Heart left ventricle (tissue), 16 donors: ENCODE measurements at regions not wholly inside any gene's neighbourhood (a gene's known extent, or its start where the extent isn't known, plus 50 kb on each side); places are given as distances from the start of the nearest gene placed in this dataset.

Experiments
- ATAC-seq, 4 donors: fragments of 200-7000 bp; cut with Tn5 transposase; one replicate each; pipeline ENCODE4 v1.9.1; 2020 to 2022; ENCODE audit warnings: moderate library complexity in 4 of 4, mild to moderate bottlenecking in 3 of 4, moderate number of reproducible peaks in 1 of 4
- DNase-seq, 5 donors: peaks; one replicate each; pipeline ENCODE4 v3.0.0-alpha.2; 2020
- H3K27ac ChIP-seq, 12 donors: fragments of 200-600 bp; sonication (generic) in 4 of 12; one replicate each; pipeline versions ENCODE4 v1.5.0 to v1.8.0; 2016 to 2022; ENCODE audit warnings: mild to moderate bottlenecking in 2 of 12
- H3K27me3 ChIP-seq, 9 donors: fragments of 200-600 bp; sonication (generic) in 2 of 9; one replicate each; pipeline versions ENCODE4 v1.5.1 to v1.8.0; 2016 to 2022; ENCODE audit warnings: mild to moderate bottlenecking in 3 of 9
- H3K36me3 ChIP-seq, 9 donors: fragments of 200-600 bp; sonication (generic) in 2 of 9; one replicate each; pipeline versions ENCODE4 v1.5.0 to v1.8.0; 2018 to 2022; ENCODE audit warnings: mild to moderate bottlenecking in 2 of 9
- H3K4me1 ChIP-seq, 12 donors: fragments of 200-600 bp; sonication (generic) in 4 of 12; one replicate each; pipeline versions ENCODE4 v1.5.0 to v1.8.0; 2016 to 2022; ENCODE audit warnings: mild to moderate bottlenecking in 3 of 12
- H3K4me3 ChIP-seq, 12 donors: fragments of 200-600 bp; sonication (generic) in 4 of 12; one replicate each; pipeline versions ENCODE4 v1.5.0 to v1.8.0; 2017 to 2022; ENCODE audit warnings: mild to moderate bottlenecking in 9 of 12, moderate library complexity in 4 of 12
- H3K9me3 ChIP-seq, 12 donors: fragments of 200-600 bp; sonication (generic) in 4 of 12; one replicate each; pipeline versions ENCODE4 v1.5.0 to v1.8.0; 2016 to 2022; ENCODE audit warnings: mild to moderate bottlenecking in 1 of 12
- POLR2A ChIP-seq, 2 donors: fragments of 450-650 bp; IDR thresholded peaks; one replicate each; pipeline ENCODE4 v1.6.1; 2017; ENCODE audit warnings: antibody characterized with exemption in 2 of 2, mild to moderate bottlenecking in 2 of 2, moderate library complexity in 2 of 2
- WGBS, 4 donors: extraction: QIAGEN DNeasy Blood & Tissue Kit in 2 of 4; methylation state at CpG; one replicate each; pipeline versions ENCODE4 v1.1.5 to v1.1.7; 2013 to 2018; 5-methylcytosine and 5-hydroxymethylcytosine counted together
- intact Hi-C, 10 donors: fragments of 100-400 bp; cut with DNase I; formaldehyde crosslinking; loops; one replicate each; pipeline versions ENCODE4 v1.11.1 to v1.14.2; 2022
- TF ChIP-seq, protein P1 (sequence below), 12 donors: fragments of 200-600 bp; sonication (generic) in 4 of 12; IDR thresholded peaks; one replicate each; pipeline versions ENCODE4 v1.5.0 to v1.8.0; 2018 to 2022; ENCODE audit warnings: antibody characterized with exemption in 12 of 12, mild to moderate bottlenecking in 5 of 12
- donor health status: ischemic (EF 13 %, LVEDD 7.1; RV severe dilation, severe dysfunction).
- donor health status: healthy with polysubstance abuse.
- donor health status: DM: no; HTN: yes; CAD: no.
- donor health status: DM: no; HTN: no; CAD: no.
- donor health status: ischemic (EF 25% LVEDD 6.9; RV normal size, moderate dysfunction).
- donor health status: ischemic (EF 25% LVEDD 5.7; RV mildly dilated, moderate dysfunction).
- donor health status: healthy.
- donor health status: DM: yes; HTN: yes; CAD: no.
- donor health status: ischemic (EF 35%, LVEDD 5.7; RV mildly dilated, moderate dysfunction).
- donor health status: nonischemic (EF 11% LVEDD 7.7; RV severe dilation, severe dysfunction).
- donor health status: DM: yes; HTN: yes; CAD: no.
- donor health status: PGD.
- donor health status: ischemic (EF 29% LVEDD 5.4; RV normal size, mild dysfunction).
- donor health status: nonischemic (EF 23%, LVEDD 6.1; RV moderate dilation, normal function).

DNA sequence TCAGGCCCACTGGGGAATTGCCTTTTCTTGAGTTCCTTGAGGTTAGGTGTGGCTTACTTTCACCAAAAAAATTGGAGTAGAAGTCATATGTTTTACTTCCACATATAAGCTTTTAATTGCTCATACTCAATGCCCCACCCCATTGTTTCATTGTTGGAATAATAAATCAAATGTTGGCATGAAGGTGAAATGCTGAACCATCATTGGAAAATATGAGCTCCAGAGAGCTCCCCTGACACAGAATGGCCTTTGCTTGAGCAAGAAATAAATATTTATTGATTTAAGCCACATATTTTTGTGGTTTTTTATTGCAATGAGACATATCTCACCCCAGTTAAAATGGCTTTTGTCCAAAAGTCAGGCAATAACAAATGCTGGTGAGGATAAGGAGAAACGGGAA is 167.3 kb upstream of the SRD5A2 start:
- Histone ChIP-seq H3K27ac (no peak overlapping the region), H3K4me3 (no peak overlapping the region), H3K4me1 (no peaks in the 10 kb centered on the region), H3K36me3 (no peaks in the 10 kb centered on the region), H3K27me3 (no peaks in the 10 kb centered on the region), H3K9me3 (peaks cover 0 to 23% (median 3%) of the 10 kb centered on the region in 12 donors)
- no peak for TF ChIP-seq POLR2A (IDR thresholded peaks at IDR 0.05)
- TF ChIP-seq, protein P1, sequence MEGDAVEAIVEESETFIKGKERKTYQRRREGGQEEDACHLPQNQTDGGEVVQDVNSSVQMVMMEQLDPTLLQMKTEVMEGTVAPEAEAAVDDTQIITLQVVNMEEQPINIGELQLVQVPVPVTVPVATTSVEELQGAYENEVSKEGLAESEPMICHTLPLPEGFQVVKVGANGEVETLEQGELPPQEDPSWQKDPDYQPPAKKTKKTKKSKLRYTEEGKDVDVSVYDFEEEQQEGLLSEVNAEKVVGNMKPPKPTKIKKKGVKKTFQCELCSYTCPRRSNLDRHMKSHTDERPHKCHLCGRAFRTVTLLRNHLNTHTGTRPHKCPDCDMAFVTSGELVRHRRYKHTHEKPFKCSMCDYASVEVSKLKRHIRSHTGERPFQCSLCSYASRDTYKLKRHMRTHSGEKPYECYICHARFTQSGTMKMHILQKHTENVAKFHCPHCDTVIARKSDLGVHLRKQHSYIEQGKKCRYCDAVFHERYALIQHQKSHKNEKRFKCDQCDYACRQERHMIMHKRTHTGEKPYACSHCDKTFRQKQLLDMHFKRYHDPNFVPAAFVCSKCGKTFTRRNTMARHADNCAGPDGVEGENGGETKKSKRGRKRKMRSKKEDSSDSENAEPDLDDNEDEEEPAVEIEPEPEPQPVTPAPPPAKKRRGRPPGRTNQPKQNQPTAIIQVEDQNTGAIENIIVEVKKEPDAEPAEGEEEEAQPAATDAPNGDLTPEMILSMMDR (IDR thresholded peaks at IDR 0.05), result no peak
- no peak for ATAC-seq
- WGBS, 4 donors, result 83 to 95% (median 90%) methylated on average over 1 of the region's 1 CpG
- intact Hi-C loops, result no loop called here
- DNase-seq, result no peak

DNA sequence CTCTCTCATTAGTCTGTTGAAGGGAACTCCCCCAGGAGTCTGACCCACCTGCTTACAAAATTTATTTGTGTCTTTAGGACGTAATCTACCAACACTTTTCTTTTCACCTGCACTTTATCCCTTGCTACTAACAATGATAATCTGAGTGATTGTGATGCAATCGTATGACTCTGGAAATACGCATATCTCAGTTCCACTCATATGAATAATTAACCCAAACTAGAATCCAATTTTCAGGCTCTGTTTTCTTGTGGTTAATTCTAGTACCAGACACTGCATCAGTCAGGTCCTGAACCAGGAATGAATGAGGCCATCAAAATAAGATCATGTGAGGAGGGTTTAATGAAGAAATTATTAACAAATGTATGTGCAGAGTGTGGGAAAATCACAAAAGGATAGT is 158.4 kb upstream of the SRD5A2 start:
- ATAC-seq, result no peak
- DNase-seq, result no peak
- H3K9me3 ChIP-seq, result no peaks in the 10 kb centered on the region
- TF ChIP-seq, protein P1 (IDR thresholded peaks at IDR 0.05), result no peak
- no peak for TF ChIP-seq POLR2A (IDR thresholded peaks at IDR 0.05)
- no peak overlapping the region for H3K27ac ChIP-seq
- 84 to 92% (median 88%) methylated on average over 3 of the region's 3 CpGs for WGBS, 4 donors
- H3K4me3 ChIP-seq, result no peak overlapping the region
- no peaks in the 10 kb centered on the region for H3K36me3 ChIP-seq
- no peaks in the 10 kb centered on the region for H3K4me1 ChIP-seq
- intact Hi-C loops, result no loop called here
- no peaks in the 10 kb centered on the region for H3K27me3 ChIP-seq

DNA sequence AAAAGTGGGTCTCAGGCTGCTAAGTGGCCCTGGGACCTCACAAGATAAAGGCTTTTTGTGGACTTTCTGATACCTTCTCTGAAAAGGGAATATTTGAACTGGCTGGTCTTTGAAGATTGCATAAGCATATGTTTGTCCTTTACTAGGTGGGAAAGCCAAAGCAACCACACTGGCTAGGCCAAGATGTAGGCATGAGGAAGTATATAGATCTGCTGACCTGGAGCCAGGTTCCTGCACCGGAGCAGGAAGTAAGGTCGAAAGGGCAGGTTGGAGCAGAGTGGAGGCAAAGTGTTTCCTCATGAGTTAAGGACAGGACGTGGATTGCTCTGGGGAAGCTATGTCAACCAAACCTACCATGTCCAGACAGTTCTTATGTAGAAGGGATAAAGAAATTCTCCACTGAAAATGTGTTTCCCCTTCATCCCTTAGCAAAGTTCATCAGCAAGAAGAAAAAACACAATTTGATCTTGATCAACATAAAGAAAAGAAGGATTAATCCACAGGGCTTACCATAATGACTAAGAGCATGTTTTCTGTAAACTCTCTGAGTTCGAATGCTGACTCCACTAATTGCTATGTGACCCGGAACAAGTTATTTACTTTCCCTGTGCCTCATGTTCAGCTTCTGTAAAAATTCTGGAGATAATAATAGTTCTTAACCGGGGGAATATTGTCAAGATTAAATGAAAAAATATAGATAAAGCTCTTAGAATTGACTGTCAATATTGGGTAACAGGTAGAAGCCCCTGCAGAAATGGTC is 156.1 kb upstream of the SRD5A2 start:
- H3K36me3 ChIP-seq, result no peaks in the 10 kb centered on the region
- TF ChIP-seq, protein P1 (IDR thresholded peaks at IDR 0.05), result no peak
- TF ChIP-seq POLR2A (IDR thresholded peaks at IDR 0.05), result no peak
- H3K27me3 ChIP-seq, result no peaks in the 10 kb centered on the region
- peaks cover 0 to 4% (median 0%) of the 10 kb centered on the region in 12 donors for H3K9me3 ChIP-seq
- 67 to 80% (median 71%) methylated on average over 6 of the region's 6 CpGs for WGBS, 4 donors
- no peak overlapping the region for H3K4me3 ChIP-seq
- intact Hi-C loops, result no loop called here
- DNase-seq (no peak), ATAC-seq (no peak)
- H3K27ac ChIP-seq, result no peak overlapping the region
- no peaks in the 10 kb centered on the region for H3K4me1 ChIP-seq

DNA sequence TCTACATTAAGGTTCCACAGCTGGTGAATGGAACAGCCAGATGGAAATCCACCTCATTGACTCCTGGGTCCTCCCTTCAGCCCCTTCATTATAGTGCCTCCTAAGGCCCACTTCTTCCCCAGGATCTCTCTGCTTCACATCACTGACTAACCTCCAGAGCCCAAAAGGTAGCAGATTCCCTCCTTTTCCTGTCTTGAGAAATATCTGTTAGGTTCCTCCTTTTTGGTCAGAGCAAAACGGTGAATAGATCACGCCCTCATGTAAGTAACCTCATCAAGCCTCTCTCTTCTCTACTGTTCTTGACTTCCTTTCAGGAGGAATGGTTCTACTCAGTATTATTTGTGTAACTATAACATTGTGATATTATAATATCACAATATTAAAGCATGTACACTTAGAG is 155.0 kb upstream of the SRD5A2 start:
- H3K4me3 ChIP-seq, result no peak overlapping the region
- TF ChIP-seq, protein P1 (IDR thresholded peaks at IDR 0.05), result no peak
- TF ChIP-seq POLR2A (IDR thresholded peaks at IDR 0.05), result no peak
- H3K27me3 ChIP-seq, result no peaks in the 10 kb centered on the region
- H3K36me3 ChIP-seq, result no peaks in the 10 kb centered on the region
- no peak for ATAC-seq
- no peak for DNase-seq
- intact Hi-C loops, result no loop called here
- peaks cover 0 to 12% (median 0%) of the 10 kb centered on the region in 12 donors for H3K9me3 ChIP-seq
- no peaks in the 10 kb centered on the region for H3K4me1 ChIP-seq
- 73 to 88% (median 84%) methylated on average over 2 of the region's 2 CpGs for WGBS, 4 donors
- no peak overlapping the region for H3K27ac ChIP-seq
